Kidney epithelial cell (primary cell): ENCODE measurements at regions not wholly inside any gene's neighbourhood (a gene's known extent, or its start where the extent isn't known, plus 50 kb on each side); places are given as distances from the start of the nearest gene placed in this dataset.

Experiments used
- DNase-seq: peaks from one replicate; pipeline ENCODE4 v3.0.0-alpha.2; 2010; ENCODE audit warnings: low read depth
- H3K27me3 ChIP-seq: 2 replicates; pipeline ENCODE4 v1.6.0; 2011; ENCODE audit warnings: low read length; ENCODE audit not compliant: control insufficient read depth, insufficient read depth
- H3K36me3 ChIP-seq: 2 replicates; pipeline ENCODE4 v1.5.1; 2011; ENCODE audit warnings: low read length; ENCODE audit not compliant: control insufficient read depth, insufficient read depth
- H3K4me3 ChIP-seq: 2 replicates; pipeline ENCODE4 v1.5.1; 2011; ENCODE audit warnings: low read depth, mild to moderate bottlenecking, control low read depth, low read length
- TF ChIP-seq, protein P1 (sequence below): IDR thresholded peaks from 2 replicates; pipeline ENCODE4 v1.5.1; 2011; ENCODE audit warnings: mild to moderate bottlenecking, moderate library complexity, low read length, control low read depth, inconsistent platforms; ENCODE audit not compliant: insufficient read depth, poor library complexity, severe bottlenecking

DNA sequence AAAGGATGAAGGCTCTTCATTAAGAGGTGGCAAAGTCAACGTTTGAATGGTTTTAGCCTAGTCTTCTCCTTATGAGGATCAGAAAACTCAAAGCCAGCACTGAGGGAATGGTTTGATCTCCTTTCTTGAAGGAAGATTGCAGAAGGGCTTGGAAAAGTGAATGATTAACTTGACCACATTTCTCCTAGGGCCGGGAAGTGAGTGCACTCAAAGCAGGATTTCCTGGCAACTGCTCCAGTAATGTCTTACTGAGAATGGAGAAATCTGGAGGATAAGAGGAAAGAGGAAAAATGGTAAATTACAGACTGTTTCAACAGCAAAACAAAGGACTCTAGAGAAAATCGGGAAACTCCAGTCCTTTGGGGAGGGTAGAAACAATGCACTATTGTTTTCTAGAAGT lies 189.0 kb upstream of the FOXA2 start:
- Histone ChIP-seq H3K36me3 (no peaks in the 10 kb centered on the region), H3K27me3 (no peaks in the 10 kb centered on the region), H3K4me3 (no peak overlapping the region)
- TF ChIP-seq, protein P1, sequence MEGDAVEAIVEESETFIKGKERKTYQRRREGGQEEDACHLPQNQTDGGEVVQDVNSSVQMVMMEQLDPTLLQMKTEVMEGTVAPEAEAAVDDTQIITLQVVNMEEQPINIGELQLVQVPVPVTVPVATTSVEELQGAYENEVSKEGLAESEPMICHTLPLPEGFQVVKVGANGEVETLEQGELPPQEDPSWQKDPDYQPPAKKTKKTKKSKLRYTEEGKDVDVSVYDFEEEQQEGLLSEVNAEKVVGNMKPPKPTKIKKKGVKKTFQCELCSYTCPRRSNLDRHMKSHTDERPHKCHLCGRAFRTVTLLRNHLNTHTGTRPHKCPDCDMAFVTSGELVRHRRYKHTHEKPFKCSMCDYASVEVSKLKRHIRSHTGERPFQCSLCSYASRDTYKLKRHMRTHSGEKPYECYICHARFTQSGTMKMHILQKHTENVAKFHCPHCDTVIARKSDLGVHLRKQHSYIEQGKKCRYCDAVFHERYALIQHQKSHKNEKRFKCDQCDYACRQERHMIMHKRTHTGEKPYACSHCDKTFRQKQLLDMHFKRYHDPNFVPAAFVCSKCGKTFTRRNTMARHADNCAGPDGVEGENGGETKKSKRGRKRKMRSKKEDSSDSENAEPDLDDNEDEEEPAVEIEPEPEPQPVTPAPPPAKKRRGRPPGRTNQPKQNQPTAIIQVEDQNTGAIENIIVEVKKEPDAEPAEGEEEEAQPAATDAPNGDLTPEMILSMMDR: no peak
- peak; percentile 51 for DNase-seq

DNA sequence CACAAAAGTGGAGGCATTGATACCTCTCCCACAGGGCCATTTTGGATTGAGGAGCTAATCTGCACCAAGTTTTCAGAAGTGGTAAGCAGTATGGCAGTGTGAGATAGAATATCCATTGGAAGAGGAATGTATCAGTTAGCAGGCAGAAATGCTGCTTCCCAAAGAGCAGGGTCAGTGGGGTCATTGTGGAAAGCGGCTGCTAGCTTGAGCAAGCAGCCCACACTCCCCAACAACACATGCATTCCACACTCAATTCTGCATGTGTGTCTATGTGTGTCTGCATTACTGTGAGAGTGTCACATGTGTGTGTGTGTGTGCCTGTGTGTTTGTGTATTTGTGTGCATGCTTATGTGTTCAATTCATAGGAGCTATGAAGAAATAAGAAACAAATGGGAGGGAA lies 190.9 kb upstream of the FOXA2 start:
- DNase-seq: no peak
- Histone ChIP-seq H3K27me3 (no peaks in the 10 kb centered on the region), H3K36me3 (no peaks in the 10 kb centered on the region), H3K4me3 (no peak overlapping the region)
- TF ChIP-seq, protein P1: no peak

DNA sequence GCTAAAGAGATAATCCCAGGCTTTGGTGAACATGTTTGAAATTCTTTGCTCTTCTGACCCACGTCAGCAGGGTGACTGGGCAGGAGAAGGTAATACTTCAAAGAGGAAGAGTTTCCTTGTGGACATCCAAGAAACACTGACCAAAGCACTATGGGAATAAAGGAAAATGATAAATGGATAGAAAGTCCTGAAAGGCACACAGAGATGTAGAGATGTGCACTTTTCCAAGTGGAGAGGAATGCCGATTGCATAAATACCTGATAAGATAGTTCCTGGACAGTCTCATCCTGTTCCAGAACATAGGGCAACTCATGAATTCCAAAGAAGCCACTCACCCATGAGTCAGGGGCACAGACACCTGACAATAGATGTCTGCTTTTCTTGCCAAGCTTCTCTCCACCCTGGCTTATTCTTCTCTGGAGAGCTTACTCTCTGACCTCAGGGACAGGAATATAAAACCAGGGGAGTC lies 191.3 kb upstream of the FOXA2 start:
- peak; percentile 62 for DNase-seq
- Histone ChIP-seq H3K4me3 (no peak overlapping the region), H3K36me3 (no peaks in the 10 kb centered on the region), H3K27me3 (no peaks in the 10 kb centered on the region)
- TF ChIP-seq, protein P1: no peak

DNA sequence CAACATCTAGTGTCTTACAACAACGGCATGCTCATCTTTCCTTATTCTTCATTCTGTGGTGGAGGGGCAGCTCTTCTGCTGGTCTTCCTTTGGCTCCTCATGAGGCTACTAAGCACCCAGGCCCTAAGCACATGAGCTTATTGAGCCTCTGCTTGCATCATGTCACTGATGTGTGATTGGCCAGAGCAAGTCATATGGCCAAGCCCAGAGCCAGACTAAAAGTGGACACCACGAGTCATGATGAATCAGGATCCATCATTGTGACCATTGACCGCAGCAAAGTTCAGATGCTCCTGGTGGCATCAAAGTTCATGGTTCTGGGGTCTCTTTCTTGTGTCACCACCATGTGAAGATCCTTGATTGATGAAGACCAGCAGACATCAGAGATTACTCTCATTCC lies 192.0 kb upstream of the FOXA2 start:
- DNase-seq: no peak
- H3K36me3 ChIP-seq: no peaks in the 10 kb centered on the region
- no peaks in the 10 kb centered on the region for H3K27me3 ChIP-seq
- TF ChIP-seq, protein P1: no peak
- no peak overlapping the region for H3K4me3 ChIP-seq

DNA sequence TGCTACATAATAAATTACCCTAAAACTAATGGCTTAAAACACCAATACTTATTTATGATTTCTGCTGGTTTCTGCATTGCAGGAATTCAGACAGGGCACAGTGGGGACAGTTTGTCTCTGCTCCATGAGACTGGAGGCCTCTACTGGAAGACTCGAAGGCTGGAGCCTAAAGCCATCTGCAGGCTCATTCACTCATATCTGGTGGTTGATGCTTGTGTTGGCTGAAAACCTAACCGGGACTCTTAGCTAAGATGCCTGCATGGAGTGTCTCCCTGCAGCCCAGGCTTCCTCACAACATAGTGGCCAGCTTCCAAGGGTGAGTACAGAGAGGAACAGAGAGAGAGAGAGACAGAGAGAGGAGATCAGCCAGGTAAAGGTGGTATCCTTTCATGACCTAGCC lies 195.5 kb upstream of the FOXA2 start:
- Histone ChIP-seq H3K36me3 (no peaks in the 10 kb centered on the region), H3K27me3 (no peaks in the 10 kb centered on the region), H3K4me3 (no peak overlapping the region)
- no peak for DNase-seq
- TF ChIP-seq, protein P1: no peak

DNA sequence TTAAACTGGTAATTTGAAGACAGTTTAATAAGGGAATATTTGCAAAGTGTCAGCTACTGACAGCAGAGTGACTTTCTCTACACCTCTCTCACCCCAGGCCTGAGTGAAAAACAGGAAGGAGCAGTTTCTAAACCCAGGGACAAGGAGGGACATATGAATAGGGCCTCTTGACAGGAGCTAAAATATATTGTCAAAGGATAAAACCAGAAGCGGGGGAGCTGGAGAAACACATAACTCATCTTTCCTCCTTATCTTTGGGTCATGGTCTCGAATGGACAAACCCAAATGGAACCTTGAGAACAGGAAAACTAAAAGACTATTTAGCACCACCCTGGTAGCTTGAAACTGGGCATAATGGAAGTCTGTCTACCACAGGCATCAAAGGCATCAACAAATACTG lies 197.5 kb upstream of the FOXA2 start:
- TF ChIP-seq, protein P1: no peak
- Histone ChIP-seq H3K36me3 (no peaks in the 10 kb centered on the region), H3K4me3 (no peak overlapping the region), H3K27me3 (no peaks in the 10 kb centered on the region)
- no peak for DNase-seq
